ENCODE measurements at regions not wholly inside any gene's neighbourhood (a gene's known extent, or its start where the extent isn't known, plus 50 kb on each side); places are given as distances from the start of the nearest gene placed in this dataset.

- TF ChIP-seq CTCF (IDR thresholded peaks at IDR 0.05) (no peak), EP300 (IDR thresholded peaks at IDR 0.05) (no peak), POLR2A (IDR thresholded peaks at IDR 0.05) (no peak), POLR2AphosphoS5 (IDR thresholded peaks at IDR 0.05) (no peak)
Observed at GRCh38 chr20:21867353-21867752, 161.9 kb downstream of the PAX1 start.

Data from upper lobe of left lung (tissue), 4 donors.